Heart left ventricle (tissue), 16 donors: ENCODE measurements at regions not wholly inside any gene's neighbourhood (a gene's known extent, or its start where the extent isn't known, plus 50 kb on each side); places are given as distances from the start of the nearest gene placed in this dataset.

ENCODE experiments used
- ATAC-seq, 4 donors: fragments of 200-7000 bp; cut with Tn5 transposase; one replicate each; pipeline ENCODE4 v1.9.1; 2020 to 2022; ENCODE audit warnings: moderate library complexity in 4 of 4, mild to moderate bottlenecking in 3 of 4, moderate number of reproducible peaks in 1 of 4
- DNase-seq, 5 donors: peaks; one replicate each; pipeline ENCODE4 v3.0.0-alpha.2; 2020
- H3K27ac ChIP-seq, 12 donors: fragments of 200-600 bp; sonication (generic) in 4 of 12; one replicate each; pipeline versions ENCODE4 v1.5.0 to v1.8.0; 2016 to 2022; ENCODE audit warnings: mild to moderate bottlenecking in 2 of 12
- H3K27me3 ChIP-seq, 9 donors: fragments of 200-600 bp; sonication (generic) in 2 of 9; one replicate each; pipeline versions ENCODE4 v1.5.1 to v1.8.0; 2016 to 2022; ENCODE audit warnings: mild to moderate bottlenecking in 3 of 9
- H3K36me3 ChIP-seq, 9 donors: fragments of 200-600 bp; sonication (generic) in 2 of 9; one replicate each; pipeline versions ENCODE4 v1.5.0 to v1.8.0; 2018 to 2022; ENCODE audit warnings: mild to moderate bottlenecking in 2 of 9
- H3K4me1 ChIP-seq, 12 donors: fragments of 200-600 bp; sonication (generic) in 4 of 12; one replicate each; pipeline versions ENCODE4 v1.5.0 to v1.8.0; 2016 to 2022; ENCODE audit warnings: mild to moderate bottlenecking in 3 of 12
- H3K4me3 ChIP-seq, 12 donors: fragments of 200-600 bp; sonication (generic) in 4 of 12; one replicate each; pipeline versions ENCODE4 v1.5.0 to v1.8.0; 2017 to 2022; ENCODE audit warnings: mild to moderate bottlenecking in 9 of 12, moderate library complexity in 4 of 12
- H3K9me3 ChIP-seq, 12 donors: fragments of 200-600 bp; sonication (generic) in 4 of 12; one replicate each; pipeline versions ENCODE4 v1.5.0 to v1.8.0; 2016 to 2022; ENCODE audit warnings: mild to moderate bottlenecking in 1 of 12
- CTCF ChIP-seq, 12 donors: fragments of 200-600 bp; sonication (generic) in 4 of 12; IDR thresholded peaks; one replicate each; pipeline versions ENCODE4 v1.5.0 to v1.8.0; 2018 to 2022; ENCODE audit warnings: antibody characterized with exemption in 12 of 12, mild to moderate bottlenecking in 5 of 12
- POLR2A ChIP-seq, 2 donors: fragments of 450-650 bp; IDR thresholded peaks; one replicate each; pipeline ENCODE4 v1.6.1; 2017; ENCODE audit warnings: antibody characterized with exemption in 2 of 2, mild to moderate bottlenecking in 2 of 2, moderate library complexity in 2 of 2
- WGBS, 4 donors: extraction: QIAGEN DNeasy Blood & Tissue Kit in 2 of 4; methylation state at CpG; one replicate each; pipeline versions ENCODE4 v1.1.5 to v1.1.7; 2013 to 2018; 5-methylcytosine and 5-hydroxymethylcytosine counted together
- intact Hi-C, 10 donors: fragments of 100-400 bp; cut with DNase I; formaldehyde crosslinking; loops; one replicate each; pipeline versions ENCODE4 v1.11.1 to v1.14.2; 2022
- donor health status: ischemic (EF 13 %, LVEDD 7.1; RV severe dilation, severe dysfunction).
- donor health status: healthy with polysubstance abuse.
- donor health status: DM: no; HTN: yes; CAD: no.
- donor health status: DM: no; HTN: no; CAD: no.
- donor health status: ischemic (EF 25% LVEDD 6.9; RV normal size, moderate dysfunction).
- donor health status: ischemic (EF 25% LVEDD 5.7; RV mildly dilated, moderate dysfunction).
- donor health status: healthy.
- donor health status: DM: yes; HTN: yes; CAD: no.
- donor health status: ischemic (EF 35%, LVEDD 5.7; RV mildly dilated, moderate dysfunction).
- donor health status: nonischemic (EF 11% LVEDD 7.7; RV severe dilation, severe dysfunction).
- donor health status: DM: yes; HTN: yes; CAD: no.
- donor health status: PGD.
- donor health status: ischemic (EF 29% LVEDD 5.4; RV normal size, mild dysfunction).
- donor health status: nonischemic (EF 23%, LVEDD 6.1; RV moderate dilation, normal function).

GRCh38 chr2:52931660-52932059 is 835.9 kb upstream of the CHAC2 start:
- intact Hi-C loops, result no loop called here

GRCh38 chr2:52929412-52929811 is 838.2 kb upstream of the CHAC2 start:
- H3K27me3 ChIP-seq, result no peaks in the 10 kb centered on the region
- H3K4me1 ChIP-seq, result peaks cover 0 to 4% (median 0%) of the 10 kb centered on the region in 12 donors
- WGBS, 4 donors, result 87 to 95% (median 92%) methylated on average over 4 of the region's 4 CpGs
- ATAC-seq, result no peak
- H3K4me3 ChIP-seq, result no peak overlapping the region
- no peak overlapping the region for H3K27ac ChIP-seq
- DNase-seq, result no peak
- peaks cover 0 to 14% (median 0%) of the 10 kb centered on the region in 12 donors for H3K9me3 ChIP-seq
- H3K36me3 ChIP-seq, result no peaks in the 10 kb centered on the region
- intact Hi-C loops, result no loop called here
- TF ChIP-seq POLR2A (IDR thresholded peaks at IDR 0.05) (no peak), CTCF (IDR thresholded peaks at IDR 0.05) (no peak)

More at GRCh38 chr2:52931660-52932059, 835.9 kb upstream of the CHAC2 start:
- Histone ChIP-seq H3K4me1 (peaks cover 0 to 4% (median 0%) of the 10 kb centered on the region in 12 donors), H3K4me3 (no peak overlapping the region), H3K9me3 (peaks cover 0 to 14% (median 0%) of the 10 kb centered on the region in 12 donors), H3K27me3 (no peaks in the 10 kb centered on the region), H3K27ac (no peak overlapping the region), H3K36me3 (no peaks in the 10 kb centered on the region)
- TF ChIP-seq POLR2A (IDR thresholded peaks at IDR 0.05) (no peak), CTCF (IDR thresholded peaks at IDR 0.05) (no peak)
- DNase-seq (no peak), ATAC-seq (no peak)
- 49 to 68% (median 58%) methylated on average over 1 of the region's 1 CpG for WGBS, 4 donors

- 62 to 70% (median 66%) methylated on average over 4 of the region's 4 CpGs for WGBS, 4 donors
- no peak for TF ChIP-seq CTCF (IDR thresholded peaks at IDR 0.05)
- TF ChIP-seq POLR2A (IDR thresholded peaks at IDR 0.05), result no peak
- intact Hi-C loops, result no loop called here
- H3K36me3 ChIP-seq, result no peaks in the 10 kb centered on the region
- DNase-seq, result no peak
- H3K4me1 ChIP-seq, result no peaks in the 10 kb centered on the region
- H3K27ac ChIP-seq, result no peak overlapping the region
- no peaks in the 10 kb centered on the region for H3K9me3 ChIP-seq
- no peak overlapping the region for H3K4me3 ChIP-seq
- no peaks in the 10 kb centered on the region for H3K27me3 ChIP-seq
- ATAC-seq, result no peak
Observed at GRCh38 chr2:52919673-52920072, 847.9 kb upstream of the CHAC2 start.

GRCh38 chr2:52918551-52918950 is 849.1 kb upstream of the CHAC2 start:
- Histone ChIP-seq H3K4me3 (no peak overlapping the region), H3K27me3 (no peaks in the 10 kb centered on the region), H3K4me1 (no peaks in the 10 kb centered on the region), H3K9me3 (no peaks in the 10 kb centered on the region), H3K36me3 (no peaks in the 10 kb centered on the region), H3K27ac (no peak overlapping the region)
- intact Hi-C loops, result no loop called here
- DNase-seq (no peak), ATAC-seq (no peak)
- no peak for TF ChIP-seq POLR2A (IDR thresholded peaks at IDR 0.05)
- no peak for TF ChIP-seq CTCF (IDR thresholded peaks at IDR 0.05)
- WGBS, 4 donors, result 63 to 76% (median 68%) methylated on average over 1 of the region's 1 CpG
